ENCODE measurements at regions not wholly inside any gene's neighbourhood (a gene's known extent, or its start where the extent isn't known, plus 50 kb on each side); places are given as distances from the start of the nearest gene placed in this dataset.
"Not testable (repeated sequence)": the region's sequence is repeated elsewhere in the genome, so short reads cannot be mapped to it uniquely, and the experiment has no call there.

DNA sequence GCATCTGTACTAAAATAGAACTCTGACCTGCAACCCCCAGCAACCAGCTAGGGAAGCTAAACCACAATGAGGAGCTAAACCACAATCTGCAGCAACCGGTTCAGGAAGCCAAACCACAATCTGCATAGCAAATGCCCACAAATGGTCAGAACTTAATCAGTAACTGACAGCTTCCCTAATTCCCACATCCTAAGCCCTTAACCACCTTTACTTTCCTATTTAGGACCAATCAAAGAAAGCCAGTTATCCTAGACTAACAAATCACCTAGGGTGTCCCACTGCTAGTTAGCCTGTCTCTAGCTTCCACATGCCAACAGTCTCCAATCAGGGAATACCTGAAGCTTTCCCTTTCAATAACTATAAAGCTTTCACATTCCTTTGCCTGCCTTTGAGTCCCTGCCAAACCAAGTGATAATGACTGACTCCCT lies 424.6 kb upstream of the PTCHD4 start:
- TF ChIP-seq, protein P1, sequence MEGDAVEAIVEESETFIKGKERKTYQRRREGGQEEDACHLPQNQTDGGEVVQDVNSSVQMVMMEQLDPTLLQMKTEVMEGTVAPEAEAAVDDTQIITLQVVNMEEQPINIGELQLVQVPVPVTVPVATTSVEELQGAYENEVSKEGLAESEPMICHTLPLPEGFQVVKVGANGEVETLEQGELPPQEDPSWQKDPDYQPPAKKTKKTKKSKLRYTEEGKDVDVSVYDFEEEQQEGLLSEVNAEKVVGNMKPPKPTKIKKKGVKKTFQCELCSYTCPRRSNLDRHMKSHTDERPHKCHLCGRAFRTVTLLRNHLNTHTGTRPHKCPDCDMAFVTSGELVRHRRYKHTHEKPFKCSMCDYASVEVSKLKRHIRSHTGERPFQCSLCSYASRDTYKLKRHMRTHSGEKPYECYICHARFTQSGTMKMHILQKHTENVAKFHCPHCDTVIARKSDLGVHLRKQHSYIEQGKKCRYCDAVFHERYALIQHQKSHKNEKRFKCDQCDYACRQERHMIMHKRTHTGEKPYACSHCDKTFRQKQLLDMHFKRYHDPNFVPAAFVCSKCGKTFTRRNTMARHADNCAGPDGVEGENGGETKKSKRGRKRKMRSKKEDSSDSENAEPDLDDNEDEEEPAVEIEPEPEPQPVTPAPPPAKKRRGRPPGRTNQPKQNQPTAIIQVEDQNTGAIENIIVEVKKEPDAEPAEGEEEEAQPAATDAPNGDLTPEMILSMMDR (IDR thresholded peaks at IDR 0.05) = no peak
- no peak overlapping the region for H3K27ac ChIP-seq
- DNase-seq = no peak
- H3K4me3 ChIP-seq = no peak overlapping the region
- no peak for ATAC-seq
- no peaks in the 10 kb centered on the region for H3K27me3 ChIP-seq
- intact Hi-C loops (cut with DNase I) = no loop called here
- no peaks in the 10 kb centered on the region for H3K4me1 ChIP-seq
- H3K9me3 ChIP-seq = peaks cover 4% of the 10 kb centered on the region
- no peaks in the 10 kb centered on the region for H3K36me3 ChIP-seq

DNA sequence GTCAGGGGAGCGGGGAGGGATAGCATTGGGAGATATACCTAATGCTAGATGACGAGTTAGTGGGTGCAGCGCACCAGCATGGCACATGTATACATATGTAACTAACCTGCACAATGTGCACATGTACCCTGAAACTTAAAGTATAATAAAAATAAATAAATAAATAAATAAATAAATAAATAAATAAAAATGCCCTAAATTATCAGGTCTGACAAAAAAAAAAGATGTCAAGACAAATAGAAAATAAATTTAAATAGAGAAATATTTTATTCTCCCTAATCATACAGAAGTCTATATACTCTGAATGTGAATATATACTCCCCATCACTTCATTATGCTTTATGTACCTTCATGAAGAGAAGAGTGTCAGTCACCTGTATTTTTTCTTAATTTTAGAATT lies 420.0 kb upstream of the PTCHD4 start:
- intact Hi-C loops (cut with DNase I); H3K27ac ChIP-seq: not testable (repeated sequence)

DNA sequence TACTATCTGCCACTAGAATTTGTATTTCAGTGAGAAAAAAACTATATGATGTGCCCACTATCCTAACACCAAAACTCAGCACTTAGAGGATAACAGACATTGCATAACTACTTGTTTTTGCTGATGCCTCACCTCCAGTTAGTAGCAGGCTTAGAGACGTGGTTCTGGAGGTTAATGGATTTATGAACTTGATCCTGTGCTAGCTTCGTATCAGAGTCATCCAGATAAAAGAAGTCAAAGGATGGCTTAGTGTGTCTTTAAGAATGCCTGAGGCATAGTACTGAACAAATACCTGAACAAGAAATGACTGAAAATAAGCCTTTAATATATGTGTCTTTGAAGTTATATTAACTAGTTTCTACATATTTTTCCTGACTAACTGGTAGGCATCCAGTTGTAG lies 414.9 kb upstream of the PTCHD4 start:
- no peaks in the 10 kb centered on the region for H3K27me3 ChIP-seq
- no peaks in the 10 kb centered on the region for H3K36me3 ChIP-seq
- H3K4me1 ChIP-seq = no peaks in the 10 kb centered on the region
- no peak for ATAC-seq
- H3K4me3 ChIP-seq = no peak overlapping the region
- intact Hi-C loops (cut with DNase I) = no loop called here
- no peaks in the 10 kb centered on the region for H3K9me3 ChIP-seq
- no peak for DNase-seq
- TF ChIP-seq, protein P1 (IDR thresholded peaks at IDR 0.05) = no peak
- H3K27ac ChIP-seq = no peak overlapping the region

More for the DNA sequence above, 420.0 kb upstream of the PTCHD4 start:
- not testable (repeated sequence) for H3K9me3 ChIP-seq, H3K36me3 ChIP-seq, DNase-seq, H3K4me3 ChIP-seq, ATAC-seq, H3K4me1 ChIP-seq, H3K27me3 ChIP-seq

DNA sequence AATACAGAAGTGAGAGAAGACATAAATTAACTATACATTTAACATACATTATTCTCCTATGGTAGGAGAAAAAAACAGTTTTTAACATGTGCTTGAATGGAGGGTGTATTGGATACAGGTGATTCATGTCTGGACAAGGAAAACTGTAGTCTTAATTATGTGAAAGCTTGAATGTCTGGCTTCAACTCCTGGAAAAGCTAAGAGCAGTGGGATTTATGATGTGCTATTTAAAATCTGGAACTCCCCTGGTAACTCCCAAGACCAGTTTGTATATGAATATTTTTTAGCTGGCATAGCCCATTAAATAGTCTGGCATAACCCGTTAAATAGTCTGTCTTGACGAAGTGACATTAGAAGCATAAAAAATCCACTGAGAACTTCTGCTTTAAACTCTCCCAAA lies 410.0 kb upstream of the PTCHD4 start:
- no peak overlapping the region for H3K4me3 ChIP-seq
- ATAC-seq = no peak
- TF ChIP-seq, protein P1 (IDR thresholded peaks at IDR 0.05) = no peak
- no peaks in the 10 kb centered on the region for H3K4me1 ChIP-seq
- no peaks in the 10 kb centered on the region for H3K27me3 ChIP-seq
- H3K9me3 ChIP-seq = no peaks in the 10 kb centered on the region
- no peak for DNase-seq
- intact Hi-C loops (cut with DNase I) = no loop called here
- H3K36me3 ChIP-seq = no peaks in the 10 kb centered on the region
- no peak overlapping the region for H3K27ac ChIP-seq

DNA sequence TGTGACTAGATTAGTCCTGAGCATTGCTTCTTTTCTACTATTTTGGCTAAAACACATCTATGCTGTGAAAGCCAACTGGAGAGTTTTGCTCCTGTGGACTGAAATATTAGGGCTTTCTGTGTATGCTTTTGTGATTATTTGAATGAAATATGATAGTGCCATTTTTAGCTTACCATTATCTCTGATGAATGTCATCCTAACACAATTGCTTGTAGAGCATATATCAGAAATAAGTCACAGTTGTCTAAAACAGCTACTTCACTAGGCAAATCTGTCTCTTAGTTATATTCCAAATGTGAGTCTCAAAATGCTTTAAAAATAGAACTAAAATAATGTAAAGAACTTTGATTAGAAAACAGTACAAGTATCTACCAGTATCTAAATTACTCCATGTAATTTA lies 401.4 kb upstream of the PTCHD4 start:
- Histone ChIP-seq H3K4me3 (no peak overlapping the region), H3K4me1 (no peaks in the 10 kb centered on the region), H3K27ac (no peak overlapping the region), H3K36me3 (no peaks in the 10 kb centered on the region), H3K27me3 (no peaks in the 10 kb centered on the region), H3K9me3 (no peaks in the 10 kb centered on the region)
- intact Hi-C loops (cut with DNase I) = no loop called here
- DNase-seq (no peak), ATAC-seq (no peak)
- TF ChIP-seq, protein P1 (IDR thresholded peaks at IDR 0.05) = no peak

DNA sequence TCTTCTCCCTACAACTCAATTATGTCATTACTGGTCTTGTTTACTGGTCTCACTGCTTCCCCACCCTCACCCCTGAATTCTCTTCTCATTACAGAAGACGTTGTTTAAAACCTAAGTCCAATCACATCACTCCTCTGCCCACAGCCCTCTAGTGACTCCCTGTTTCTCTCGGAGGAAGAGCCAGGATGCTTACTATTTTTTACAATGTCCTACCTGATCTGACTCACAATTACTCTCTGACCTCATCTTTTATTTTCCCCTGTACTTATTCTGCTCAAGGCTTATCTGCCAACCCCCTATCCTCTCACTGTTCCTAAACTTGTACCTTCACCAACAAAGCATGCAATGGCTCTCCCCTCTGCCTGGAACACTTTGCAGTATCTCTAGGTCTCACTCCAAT lies 400.4 kb upstream of the PTCHD4 start:
- no peaks in the 10 kb centered on the region for H3K9me3 ChIP-seq
- ATAC-seq (no peak), DNase-seq (no peak)
- no peaks in the 10 kb centered on the region for H3K27me3 ChIP-seq
- TF ChIP-seq, protein P1 (IDR thresholded peaks at IDR 0.05) = no peak
- no peaks in the 10 kb centered on the region for H3K4me1 ChIP-seq
- H3K36me3 ChIP-seq = no peaks in the 10 kb centered on the region
- no peak overlapping the region for H3K4me3 ChIP-seq
- intact Hi-C loops (cut with DNase I) = no loop called here
- H3K27ac ChIP-seq = no peak overlapping the region
